GM12878 (cell line): ENCODE measurements at regions not wholly inside any gene's neighbourhood (a gene's known extent, or its start where the extent isn't known, plus 50 kb on each side); places are given as distances from the start of the nearest gene placed in this dataset.

Experiments used
- ATAC-seq: fragments of 200-7000 bp; cut with Tn5 transposase; 3 replicates; pipeline ENCODE4 v1.9.1; 2020; ENCODE audit warnings: mild to moderate bottlenecking, moderate library complexity
- BruUV-seq: library from RNA; stranded (reverse); fragments of 400-500 nt; replicated peaks from 2 replicates; lab custom pipeline; 2021; lab: Mats Ljungman, UMichigan
- CTCF ChIA-PET: fragments of 300-600 bp; sonication (Branson Sonifier 250); formaldehyde crosslinking; extraction: SDS; loops from one replicate; lab custom pipeline; 2021; ENCODE audit warnings: inconsistent platforms; lab: Yijun Ruan, JAX
- POLR2A ChIA-PET: fragments of 350-600 bp; formaldehyde crosslinking; extraction: SDS; loops from one replicate; lab custom pipeline; 2021; ENCODE audit warnings: inconsistent platforms; lab: Charles Lee
- RAD21 ChIA-PET: fragments of 300-600 bp; sonication (Branson Sonifier 250); formaldehyde crosslinking; loops from one replicate; lab custom pipeline; 2023; ENCODE audit warnings: antibody characterized with exemption; ENCODE audit not compliant: unreplicated experiment; lab: Charles Lee
- SMC1A ChIA-PET: fragments of 300-600 bp; sonication (Branson Sonifier 250); formaldehyde crosslinking; loops from one replicate; lab custom pipeline; 2023; ENCODE audit not compliant: unreplicated experiment, uncharacterized antibody; lab: Charles Lee
- DNase-seq: peaks from one replicate; pipeline ENCODE4 v3.0.0-alpha.2; 2011; ENCODE audit warnings: low read depth, low spot score
- FAIRE-seq: peaks from 3 replicates; lab custom pipeline; 2011; peaks lifted over from hg19 to GRCh38; lab: Jason Lieb, UNC
- H2AFZ ChIP-seq: 2 replicates; pipeline ENCODE4 v1.6.0; 2011; ENCODE audit warnings: low read depth, low read length, control low read depth; ENCODE audit not compliant: control insufficient read depth
- H3K27ac ChIP-seq: 2 replicates; pipeline ENCODE4 v1.5.1; 2011; ENCODE audit warnings: control low read depth; ENCODE audit not compliant: control insufficient read depth, insufficient read depth
- H3K27me3 ChIP-seq, 2 experiments: replicated peaks in 1 of 2; 2 replicates each; pipeline versions ENCODE4 v1.6.0 to v1.6.1; 2011; ENCODE audit warnings: low read length in 1 of 2; ENCODE audit not compliant: control insufficient read depth in 2 of 2, insufficient read depth in 2 of 2
- H3K36me3 ChIP-seq, 2 experiments: 2 replicates each; pipeline ENCODE4 v1.5.1; 2011; ENCODE audit warnings: low read length in 1 of 2; ENCODE audit not compliant: control insufficient read depth in 2 of 2, insufficient read depth in 2 of 2
- H3K4me1 ChIP-seq: 2 replicates; pipeline ENCODE4 v1.6.1; 2011; ENCODE audit warnings: mild to moderate bottlenecking, low read length, moderate library complexity, mixed read lengths; ENCODE audit not compliant: control insufficient read depth, insufficient read depth
- H3K4me2 ChIP-seq: 2 replicates; pipeline ENCODE4 v1.6.0; 2011; ENCODE audit warnings: control low read depth; ENCODE audit not compliant: control insufficient read depth, insufficient read depth
- H3K4me3 ChIP-seq: fragments of 200-600 bp; sonication (generic); 2 replicates; pipeline ENCODE4 v1.5.1; 2016
- H3K79me2 ChIP-seq: 2 replicates; pipeline ENCODE4 v1.6.0; 2011; ENCODE audit warnings: low read length; ENCODE audit not compliant: control insufficient read depth, insufficient read depth
- H3K9ac ChIP-seq: 2 replicates; pipeline ENCODE4 v1.8.0; 2011; ENCODE audit warnings: low read length, control low read depth, mixed read lengths; ENCODE audit not compliant: control insufficient read depth, insufficient read depth
- H3K9me3 ChIP-seq: replicated peaks from 3 replicates; pipeline ENCODE4 v1.5.1; 2011; ENCODE audit warnings: mild to moderate bottlenecking, low read length; ENCODE audit not compliant: control insufficient read depth, insufficient read depth
- H4K20me1 ChIP-seq: 2 replicates; pipeline ENCODE4 v1.6.0; 2011; ENCODE audit not compliant: control insufficient read depth, insufficient read depth
- ASH2L ChIP-seq: fragments of 300-600, 200-600 bp; sonication (generic); IDR thresholded peaks from 2 replicates; pipeline ENCODE4 v1.6.1; 2017; ENCODE audit warnings: low read depth, mild to moderate bottlenecking, borderline replicate concordance
- CBX5 ChIP-seq: sonication (generic); IDR thresholded peaks from 2 replicates; pipeline ENCODE4 v1.6.1; 2016; ENCODE audit warnings: low read depth, moderate library complexity, mild to moderate bottlenecking, inconsistent platforms
- EGR1 ChIP-seq, 2 experiments: IDR thresholded peaks; 1 replicate in 1 of 2; 2 replicates in 1 of 2; pipeline ENCODE4 v1.6.1; 2011 to 2012; ENCODE audit warnings: low read depth in 2 of 2, low read length in 2 of 2, borderline replicate concordance in 1 of 2, mild to moderate bottlenecking in 1 of 2, moderate library complexity in 1 of 2
- HDGF ChIP-seq: fragments of 450-650 bp; IDR thresholded peaks from 2 replicates; pipeline ENCODE4 v1.6.1; 2016; ENCODE audit warnings: antibody characterized with exemption
- KDM1A ChIP-seq: fragments of 200-600 bp; sonication (generic); IDR thresholded peaks from 2 replicates; pipeline ENCODE4 v1.6.1; 2016; ENCODE audit warnings: borderline replicate concordance
- LARP7 ChIP-seq: fragments of 450-650 bp; IDR thresholded peaks from 2 replicates; pipeline ENCODE4 v1.6.1; 2017; ENCODE audit warnings: mild to moderate bottlenecking
- PAX5 ChIP-seq: IDR thresholded peaks from 2 replicates; pipeline ENCODE4 v1.6.1; 2011; ENCODE audit warnings: low read depth, low read length, borderline replicate concordance
- RAD21 ChIP-seq: IDR thresholded peaks from 2 replicates; pipeline ENCODE4 v1.6.1; 2011; ENCODE audit warnings: mild to moderate bottlenecking, low read depth, low read length, moderate library complexity; ENCODE audit not compliant: insufficient read depth
- RFX5 ChIP-seq: IDR thresholded peaks from 2 replicates; pipeline ENCODE4 v1.6.1; 2011; ENCODE audit warnings: low read depth, low read length, improper control_type of control experiment
- SIX5 ChIP-seq: IDR thresholded peaks from 2 replicates; pipeline ENCODE4 v1.6.1; 2011; ENCODE audit warnings: mild to moderate bottlenecking, low read depth, low read length, moderate library complexity; ENCODE audit not compliant: severe bottlenecking
- SMC3 ChIP-seq: IDR thresholded peaks from 2 replicates; pipeline ENCODE4 v1.6.1; 2011; ENCODE audit warnings: low read length, improper control_type of control experiment, borderline replicate concordance
- ZNF274 ChIP-seq: IDR thresholded peaks from one replicate; pipeline ENCODE4 v1.8.0; 2011; ENCODE audit not compliant: insufficient read length, insufficient read depth
- WGBS: methylation state at CpG from one replicate; pipeline ENCODE4 v1.1.6; 2016; ENCODE audit warnings: low lambda C conversion rate; ENCODE audit not compliant: insufficient replicate concordance, insufficient coverage; ENCODE audit errors: missing lambda C conversion rate; 5-methylcytosine and 5-hydroxymethylcytosine counted together
- in situ Hi-C: fragments of 300-500 bp; cut with MboI; formaldehyde crosslinking; loops from 9 replicates; pipeline ENCODE4 v1.14.3; 2018; ENCODE audit warnings: mixed read lengths
- intact Hi-C: fragments of 100-400 bp; cut with micrococcal nuclease; formaldehyde crosslinking; loops from one replicate; pipeline ENCODE4 v1.14.2; 2022; ENCODE audit not compliant: unreplicated experiment
- TF ChIP-seq, protein P1 (sequence below): fragments of 450-650 bp; IDR thresholded peaks from 2 replicates; pipeline ENCODE4 v1.6.1; 2017; ENCODE audit warnings: low read depth, mild to moderate bottlenecking, moderate library complexity
- TF ChIP-seq, protein P2 (sequence below): fragments of 150-350 bp; IDR thresholded peaks from 2 replicates; pipeline ENCODE4 v1.6.1; 2016; ENCODE audit warnings: low read depth, low read length

DNA sequence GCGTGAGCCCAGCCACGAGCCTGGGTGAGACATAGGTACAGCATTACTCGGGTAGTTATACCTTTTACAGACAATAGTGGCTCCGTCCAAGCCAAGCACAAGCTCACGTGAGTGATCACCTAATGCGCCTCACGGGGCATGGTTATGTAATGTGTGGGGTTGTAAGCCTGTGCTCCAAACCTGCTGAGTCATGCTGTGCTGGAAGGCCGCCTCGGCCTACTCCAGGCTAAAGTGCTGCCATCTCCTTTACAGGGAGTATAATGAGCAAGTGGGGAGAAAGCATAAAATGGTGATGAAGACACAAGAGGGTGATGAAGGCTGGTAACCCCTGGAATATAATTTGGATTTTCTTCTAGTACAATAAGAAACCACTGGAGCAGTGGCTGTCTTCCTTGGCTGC, 175.8 kb upstream of the STT3B start:
- CTCF ChIA-PET, result no interaction called here
- no peaks in the 10 kb centered on the region for H3K27me3 ChIP-seq
- no peaks in the 10 kb centered on the region for H3K4me1 ChIP-seq
- SMC1A ChIA-PET, result interaction anchor here (1.2 kb wide), 1 partner anchor 15 kb away, joined by 3 read pairs; no protein-coding TSS in a partner anchor
- 85% methylated on average over 9 of the region's 9 CpGs for WGBS
- intact Hi-C loops, result no loop called here
- RAD21 ChIA-PET, result no interaction called here
- no peak overlapping the region for H3K27ac ChIP-seq
- no peak for ATAC-seq
- H2AFZ ChIP-seq, result no peak overlapping the region
- in situ Hi-C loops, result no loop called here
- no peaks in the 10 kb centered on the region for H3K36me3 ChIP-seq
- no peaks in the 10 kb centered on the region; the same call in 2 of the 3 replicates for H3K9me3 ChIP-seq
- no peak for DNase-seq
- POLR2A ChIA-PET, result no interaction called here
- no peaks in the 10 kb centered on the region for H3K79me2 ChIP-seq
- BruUV-seq, result no TSS peak
- no peak for FAIRE-seq
- H3K4me3 ChIP-seq, result no peak overlapping the region
- no peak overlapping the region for H3K4me2 ChIP-seq
- TF ChIP-seq CBX5 (no peak), KDM1A (no peak)
- no peak overlapping the region for H3K9ac ChIP-seq
- no peaks in the 10 kb centered on the region for H4K20me1 ChIP-seq

DNA sequence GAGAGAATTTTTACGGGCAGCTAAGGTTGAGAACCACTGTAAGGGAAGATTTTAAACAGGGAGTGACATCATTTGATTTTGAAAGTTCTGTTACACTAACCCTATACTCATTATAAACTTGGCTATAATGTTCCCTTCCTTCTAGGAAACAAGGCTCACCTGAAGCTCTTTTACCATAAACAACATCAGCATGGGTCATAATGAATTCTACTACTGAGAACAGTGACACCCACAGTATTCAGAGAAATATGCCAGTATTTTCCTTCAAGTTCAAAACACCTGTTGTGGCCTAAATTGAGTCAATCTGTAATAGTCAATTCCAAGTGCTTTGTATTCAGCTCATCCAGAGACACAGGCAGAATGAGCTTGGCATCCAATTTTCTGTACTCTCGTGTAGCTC, 175.3 kb upstream of the STT3B start:
- H3K27me3 ChIP-seq, result no peaks in the 10 kb centered on the region
- ChIA-PET POLR2A (no interaction called here), CTCF (no interaction called here), RAD21 (interaction anchor here (0.6 kb wide), 1 partner anchor 10 kb away, joined by 3 read pairs; no protein-coding TSS in a partner anchor), SMC1A (interaction anchor here (0.9 to 1.2 kb wide), 2 partner anchors 10 to 16 kb away, joined by 3 read pairs; no protein-coding TSS in a partner anchor)
- no peak overlapping the region for H3K9ac ChIP-seq
- intact Hi-C loops, result no loop called here
- H4K20me1 ChIP-seq, result no peaks in the 10 kb centered on the region
- H3K4me1 ChIP-seq, result no peaks in the 10 kb centered on the region
- in situ Hi-C loops, result no loop called here
- H3K4me3 ChIP-seq, result no peak overlapping the region
- WGBS, result 35% methylated on average over 2 of the region's 2 CpGs
- no peak overlapping the region for H2AFZ ChIP-seq
- no peaks in the 10 kb centered on the region for H3K79me2 ChIP-seq
- no peak overlapping the region for H3K27ac ChIP-seq
- H3K4me2 ChIP-seq, result no peak overlapping the region
- BruUV-seq, result no TSS peak
- H3K9me3 ChIP-seq, result no peaks in the 10 kb centered on the region
- H3K36me3 ChIP-seq, result no peaks in the 10 kb centered on the region
- ATAC-seq (no peak), DNase-seq (no peak), FAIRE-seq (no peak)
- no peak for TF ChIP-seq LARP7
- no peak for TF ChIP-seq RFX5
- TF ChIP-seq, protein P1, sequence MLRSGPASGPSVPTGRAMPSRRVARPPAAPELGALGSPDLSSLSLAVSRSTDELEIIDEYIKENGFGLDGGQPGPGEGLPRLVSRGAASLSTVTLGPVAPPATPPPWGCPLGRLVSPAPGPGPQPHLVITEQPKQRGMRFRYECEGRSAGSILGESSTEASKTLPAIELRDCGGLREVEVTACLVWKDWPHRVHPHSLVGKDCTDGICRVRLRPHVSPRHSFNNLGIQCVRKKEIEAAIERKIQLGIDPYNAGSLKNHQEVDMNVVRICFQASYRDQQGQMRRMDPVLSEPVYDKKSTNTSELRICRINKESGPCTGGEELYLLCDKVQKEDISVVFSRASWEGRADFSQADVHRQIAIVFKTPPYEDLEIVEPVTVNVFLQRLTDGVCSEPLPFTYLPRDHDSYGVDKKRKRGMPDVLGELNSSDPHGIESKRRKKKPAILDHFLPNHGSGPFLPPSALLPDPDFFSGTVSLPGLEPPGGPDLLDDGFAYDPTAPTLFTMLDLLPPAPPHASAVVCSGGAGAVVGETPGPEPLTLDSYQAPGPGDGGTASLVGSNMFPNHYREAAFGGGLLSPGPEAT, result no peak
- TF ChIP-seq SIX5, result no peak
- TF ChIP-seq ZNF274, result no peak
- TF ChIP-seq SMC3, result no peak
- no peak for TF ChIP-seq RAD21
- TF ChIP-seq EGR1 (IDR thresholded peaks at IDR 0.05; ENCODE audit: borderline replicate concordance in 1 of 2, low read depth in 2 of 2, low read length in 2 of 2), result no peak
- no peak for TF ChIP-seq HDGF
- no peak for TF ChIP-seq PAX5
- TF ChIP-seq, protein P2, sequence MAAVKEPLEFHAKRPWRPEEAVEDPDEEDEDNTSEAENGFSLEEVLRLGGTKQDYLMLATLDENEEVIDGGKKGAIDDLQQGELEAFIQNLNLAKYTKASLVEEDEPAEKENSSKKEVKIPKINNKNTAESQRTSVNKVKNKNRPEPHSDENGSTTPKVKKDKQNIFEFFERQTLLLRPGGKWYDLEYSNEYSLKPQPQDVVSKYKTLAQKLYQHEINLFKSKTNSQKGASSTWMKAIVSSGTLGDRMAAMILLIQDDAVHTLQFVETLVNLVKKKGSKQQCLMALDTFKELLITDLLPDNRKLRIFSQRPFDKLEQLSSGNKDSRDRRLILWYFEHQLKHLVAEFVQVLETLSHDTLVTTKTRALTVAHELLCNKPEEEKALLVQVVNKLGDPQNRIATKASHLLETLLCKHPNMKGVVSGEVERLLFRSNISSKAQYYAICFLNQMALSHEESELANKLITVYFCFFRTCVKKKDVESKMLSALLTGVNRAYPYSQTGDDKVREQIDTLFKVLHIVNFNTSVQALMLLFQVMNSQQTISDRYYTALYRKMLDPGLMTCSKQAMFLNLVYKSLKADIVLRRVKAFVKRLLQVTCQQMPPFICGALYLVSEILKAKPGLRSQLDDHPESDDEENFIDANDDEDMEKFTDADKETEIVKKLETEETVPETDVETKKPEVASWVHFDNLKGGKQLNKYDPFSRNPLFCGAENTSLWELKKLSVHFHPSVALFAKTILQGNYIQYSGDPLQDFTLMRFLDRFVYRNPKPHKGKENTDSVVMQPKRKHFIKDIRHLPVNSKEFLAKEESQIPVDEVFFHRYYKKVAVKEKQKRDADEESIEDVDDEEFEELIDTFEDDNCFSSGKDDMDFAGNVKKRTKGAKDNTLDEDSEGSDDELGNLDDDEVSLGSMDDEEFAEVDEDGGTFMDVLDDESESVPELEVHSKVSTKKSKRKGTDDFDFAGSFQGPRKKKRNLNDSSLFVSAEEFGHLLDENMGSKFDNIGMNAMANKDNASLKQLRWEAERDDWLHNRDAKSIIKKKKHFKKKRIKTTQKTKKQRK, result no peak
- TF ChIP-seq ASH2L, result no peak
